IMR-90 (cell line): ENCODE measurements at regions not wholly inside any gene's neighbourhood (a gene's known extent, or its start where the extent isn't known, plus 50 kb on each side); places are given as distances from the start of the nearest gene placed in this dataset.

ENCODE experiments used
- ATAC-seq: fragments of 200-7000 bp; cut with Tn5 transposase; 2 replicates; pipeline ENCODE4 v1.9.1; 2020; ENCODE audit warnings: low read depth, mild to moderate bottlenecking, moderate library complexity
- BruUV-seq: library from RNA; stranded (reverse); fragments of 400-500 nt; replicated peaks from 2 replicates; lab custom pipeline; 2021; lab: Mats Ljungman, UMichigan
- CTCF ChIA-PET: fragments of 300-600 bp; formaldehyde crosslinking; extraction: SDS; loops from one replicate; lab custom pipeline; 2021; ENCODE audit warnings: antibody characterized with exemption; lab: Yijun Ruan, JAX
- POLR2A ChIA-PET: fragments of 300-600 bp; sonication (Branson Sonifier 250); formaldehyde crosslinking; loops from one replicate; lab custom pipeline; 2022; ENCODE audit warnings: antibody characterized with exemption; ENCODE audit not compliant: unreplicated experiment; lab: Charles Lee
- DNase-seq: peaks from one replicate; pipeline ENCODE4 v3.0.0; 2013
- H2AFZ ChIP-seq: replicated peaks from 2 replicates; pipeline ENCODE3; 2013; ENCODE audit warnings: low read length, mild to moderate bottlenecking; ENCODE audit not compliant: poor library complexity
- H2AK5ac ChIP-seq: 2 replicates; pipeline ENCODE4 v1.6.1; 2013; ENCODE audit warnings: low read depth, low read length, inconsistent platforms
- H2AK9ac ChIP-seq: replicated peaks from 2 replicates; pipeline ENCODE3; 2013; ENCODE audit warnings: mild to moderate bottlenecking, low read depth, low read length, moderate library complexity; ENCODE audit not compliant: poor library complexity
- H2BK120ac ChIP-seq: 2 replicates; pipeline ENCODE4 v1.6.1; 2013; ENCODE audit warnings: low read depth, low read length, inconsistent platforms
- H2BK15ac ChIP-seq: 3 replicates; pipeline ENCODE4 v1.6.1; 2013; ENCODE audit warnings: low read depth, low read length, inconsistent platforms
- H2BK20ac ChIP-seq: 2 replicates; pipeline ENCODE4 v1.6.1; 2013; ENCODE audit warnings: low read depth, mild to moderate bottlenecking, inconsistent platforms, low read length, moderate library complexity
- H2BK5ac ChIP-seq: 2 replicates; pipeline ENCODE4 v1.6.1; 2013; ENCODE audit warnings: mild to moderate bottlenecking, low read depth, low read length, inconsistent platforms; ENCODE audit not compliant: poor library complexity, severe bottlenecking
- H3K14ac ChIP-seq: replicated peaks from 2 replicates; pipeline ENCODE4 v1.6.1; 2013; ENCODE audit warnings: low read depth, low read length, inconsistent platforms
- H3K18ac ChIP-seq: 2 replicates; pipeline ENCODE4 v1.6.1; 2013; ENCODE audit warnings: low read depth, low read length, control low read depth
- H3K23ac ChIP-seq: 2 replicates; pipeline ENCODE4 v1.6.1; 2013; ENCODE audit warnings: low read depth, low read length, inconsistent platforms
- H3K27ac ChIP-seq: 2 replicates; pipeline ENCODE4 v1.5.1; 2013; ENCODE audit warnings: mild to moderate bottlenecking, control low read depth, low read length; ENCODE audit not compliant: insufficient read depth
- H3K27me3 ChIP-seq: 2 replicates; pipeline ENCODE4 v1.6.1; 2013; ENCODE audit warnings: low read length; ENCODE audit not compliant: control insufficient read depth, insufficient read depth
- H3K36me3 ChIP-seq: 2 replicates; pipeline ENCODE4 v1.6.1; 2013; ENCODE audit warnings: low read length, mixed read lengths; ENCODE audit not compliant: control insufficient read depth, insufficient read depth
- H3K4ac ChIP-seq: 2 replicates; pipeline ENCODE4 v1.6.1; 2013; ENCODE audit warnings: low read depth, low read length, inconsistent platforms
- H3K4me1 ChIP-seq: 2 replicates; pipeline ENCODE4 v1.6.1; 2013; ENCODE audit warnings: low read length, mixed read lengths; ENCODE audit not compliant: control insufficient read depth, insufficient read depth
- H3K4me2 ChIP-seq: 2 replicates; pipeline ENCODE4 v1.6.1; 2013; ENCODE audit warnings: low read depth, mild to moderate bottlenecking, control low read depth, low read length, moderate library complexity
- H3K4me3 ChIP-seq: 2 replicates; pipeline ENCODE4 v1.5.1; 2013; ENCODE audit warnings: low read depth, mild to moderate bottlenecking, control low read depth, low read length, moderate library complexity; ENCODE audit not compliant: insufficient read depth
- H3K56ac ChIP-seq: 2 replicates; pipeline ENCODE4 v1.6.1; 2013; ENCODE audit warnings: low read length, inconsistent platforms; ENCODE audit not compliant: insufficient read depth; ENCODE audit errors: extremely low read depth
- H3K79me1 ChIP-seq, 2 experiments: 2 replicates each; pipeline ENCODE4 v1.6.1; 2013; ENCODE audit warnings: low read length in 2 of 2, inconsistent platforms in 1 of 2, low read depth in 1 of 2
- H3K9ac ChIP-seq: 2 replicates; pipeline ENCODE4 v1.6.1; 2013; ENCODE audit warnings: low read depth, low read length, control low read depth
- H3K9me1 ChIP-seq: 2 replicates; pipeline ENCODE4 v1.6.1; 2013; ENCODE audit warnings: low read length, inconsistent platforms; ENCODE audit not compliant: insufficient read depth
- H3K9me3 ChIP-seq: 2 replicates; pipeline ENCODE4 v1.6.1; 2013; ENCODE audit warnings: low read length; ENCODE audit not compliant: control insufficient read depth, insufficient read depth
- H4K20me1 ChIP-seq: 2 replicates; pipeline ENCODE4 v1.6.1; 2013; ENCODE audit warnings: low read length, inconsistent platforms; ENCODE audit not compliant: insufficient read depth
- H4K5ac ChIP-seq: 2 replicates; pipeline ENCODE4 v1.6.1; 2013; ENCODE audit warnings: mild to moderate bottlenecking, low read depth, low read length, control low read depth
- H4K8ac ChIP-seq, 2 experiments: 2 replicates each; pipeline ENCODE4 v1.6.1; 2013; ENCODE audit warnings: low read depth in 2 of 2, low read length in 2 of 2, control low read depth in 1 of 2, inconsistent platforms in 1 of 2
- H4K91ac ChIP-seq: 2 replicates; pipeline ENCODE4 v1.6.1; 2013; ENCODE audit warnings: low read depth, low read length, inconsistent platforms; ENCODE audit not compliant: insufficient read depth
- CEBPB ChIP-seq: IDR thresholded peaks from 2 replicates; pipeline ENCODE4 v1.6.1; 2012; ENCODE audit warnings: low read depth, low read length, improper control_type of control experiment
- CHD1 ChIP-seq: IDR thresholded peaks from 2 replicates; pipeline ENCODE4 v1.6.1; 2012; ENCODE audit warnings: low read depth, low read length, improper control_type of control experiment
- dilution Hi-C: fragments of 300-500 bp; cut with HindIII; formaldehyde crosslinking; loops from one replicate; pipeline ENCODE4 v1.14.3; 2018; ENCODE audit warnings: low sequenced_read_pairs; ENCODE audit not compliant: unreplicated experiment
- in situ Hi-C: fragments of 300-500 bp; cut with MboI; formaldehyde crosslinking; loops from 3 replicates; pipeline ENCODE4 v1.14.3; 2019; ENCODE audit warnings: low sequenced_read_pairs, inconsistent platforms, mixed read lengths
- intact Hi-C: fragments of 100-400 bp; cut with micrococcal nuclease; formaldehyde crosslinking; loops from 2 replicates; pipeline ENCODE4 v1.10.0; 2022
- TF ChIP-seq, protein P1 (sequence below): conservative IDR thresholded peaks from 2 replicates; pipeline ENCODE4 v1.5.1; 2012; ENCODE audit warnings: mild to moderate bottlenecking, low read depth, low read length, improper control_type of control experiment

DNA sequence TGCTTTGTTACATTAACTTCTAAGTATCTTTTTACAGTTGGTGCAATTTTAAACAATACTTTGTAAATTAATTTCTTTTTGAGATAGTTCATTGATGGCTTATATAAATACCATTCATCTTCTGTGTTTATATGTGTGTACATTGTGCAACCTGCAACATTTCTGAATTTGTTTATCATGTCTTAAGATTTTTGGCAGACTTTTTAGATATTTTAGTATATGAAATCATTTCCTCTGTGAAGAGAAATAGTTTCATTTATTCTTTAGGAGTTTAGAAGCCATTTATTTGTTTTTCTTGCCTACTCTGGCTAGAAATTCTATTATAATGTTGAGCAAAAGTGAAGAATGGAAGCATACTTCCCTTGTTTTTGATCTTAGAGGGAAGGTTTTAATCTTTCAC lies 337.8 kb upstream of the DSEL start:
- H3K18ac ChIP-seq, result no peak overlapping the region
- intact Hi-C loops (no loop called here), dilution Hi-C loops (no loop called here), in situ Hi-C loops (no loop called here)
- H2BK120ac ChIP-seq, result peak overlapping the region; percentile 13; the same call in 1 of the 2 replicates
- TF ChIP-seq CEBPB (peak; percentile 64; the same call in 1 of the 2 replicates), CHD1 (no peak)
- TF ChIP-seq, protein P1, sequence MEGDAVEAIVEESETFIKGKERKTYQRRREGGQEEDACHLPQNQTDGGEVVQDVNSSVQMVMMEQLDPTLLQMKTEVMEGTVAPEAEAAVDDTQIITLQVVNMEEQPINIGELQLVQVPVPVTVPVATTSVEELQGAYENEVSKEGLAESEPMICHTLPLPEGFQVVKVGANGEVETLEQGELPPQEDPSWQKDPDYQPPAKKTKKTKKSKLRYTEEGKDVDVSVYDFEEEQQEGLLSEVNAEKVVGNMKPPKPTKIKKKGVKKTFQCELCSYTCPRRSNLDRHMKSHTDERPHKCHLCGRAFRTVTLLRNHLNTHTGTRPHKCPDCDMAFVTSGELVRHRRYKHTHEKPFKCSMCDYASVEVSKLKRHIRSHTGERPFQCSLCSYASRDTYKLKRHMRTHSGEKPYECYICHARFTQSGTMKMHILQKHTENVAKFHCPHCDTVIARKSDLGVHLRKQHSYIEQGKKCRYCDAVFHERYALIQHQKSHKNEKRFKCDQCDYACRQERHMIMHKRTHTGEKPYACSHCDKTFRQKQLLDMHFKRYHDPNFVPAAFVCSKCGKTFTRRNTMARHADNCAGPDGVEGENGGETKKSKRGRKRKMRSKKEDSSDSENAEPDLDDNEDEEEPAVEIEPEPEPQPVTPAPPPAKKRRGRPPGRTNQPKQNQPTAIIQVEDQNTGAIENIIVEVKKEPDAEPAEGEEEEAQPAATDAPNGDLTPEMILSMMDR, result no peak
- BruUV-seq, result no TSS peak
- ChIA-PET CTCF (no interaction called here), POLR2A (no interaction called here)
- no peak overlapping the region for H3K9ac ChIP-seq
- H3K14ac ChIP-seq, result no peak overlapping the region
- no peak overlapping the region for H3K4me3 ChIP-seq
- no peak overlapping the region for H3K4me2 ChIP-seq
- H3K23ac ChIP-seq, result no peak overlapping the region
- peaks cover 4% of the 10 kb centered on the region for H3K4me1 ChIP-seq
- H2AFZ ChIP-seq, result no peak overlapping the region
- peak; percentile 41 for DNase-seq
- peak overlapping the region; percentile 80; the same call in 1 of the 2 replicates for H4K5ac ChIP-seq
- H3K9me1 ChIP-seq, result no peaks in the 10 kb centered on the region
- H2BK20ac ChIP-seq, result peak overlapping the region; percentile 41; the same call in 1 of the 2 replicates
- ATAC-seq, result peak; percentile 49
- no peak overlapping the region for H2AK9ac ChIP-seq
- no peaks in the 10 kb centered on the region for H3K36me3 ChIP-seq
- no peak overlapping the region for H2BK15ac ChIP-seq
- no peak overlapping the region; the same call in 1 of the 2 replicates for H3K27ac ChIP-seq
- no peak overlapping the region for H4K91ac ChIP-seq
- no peak overlapping the region for H3K56ac ChIP-seq
- H2AK5ac ChIP-seq, result no peak overlapping the region
- H3K4ac ChIP-seq, result no peak overlapping the region
- no peaks in the 10 kb centered on the region for H3K79me1 ChIP-seq
- peak overlapping the region in 1 of 2 experiments; percentile 72; a peak in 1 of 4 replicates for H4K8ac ChIP-seq
- H3K27me3 ChIP-seq, result no peaks in the 10 kb centered on the region
- H3K9me3 ChIP-seq, result peaks cover 4% of the 10 kb centered on the region
- no peaks in the 10 kb centered on the region for H4K20me1 ChIP-seq
- peak overlapping the region; percentile 69 for H2BK5ac ChIP-seq
